Keratinocyte (primary cell): ENCODE measurements at regions not wholly inside any gene's neighbourhood (a gene's known extent, or its start where the extent isn't known, plus 50 kb on each side); places are given as distances from the start of the nearest gene placed in this dataset.

Source experiments
- CTCF ChIP-seq, 3 experiments: IDR thresholded peaks in 1 of 3; conservative IDR thresholded peaks in 1 of 3; optimal IDR thresholded peaks in 1 of 3; 2 replicates in 2 of 3; 3 replicates in 1 of 3; pipeline versions ENCODE3 to v1.5.1; 2011; ENCODE audit warnings: low read length in 3 of 3, mild to moderate bottlenecking in 3 of 3, moderate library complexity in 2 of 3, control low read depth in 1 of 3, inconsistent platforms in 1 of 3; ENCODE audit not compliant: insufficient read depth in 2 of 3; ENCODE audit errors: extremely low read depth in 1 of 3
- EZH2 ChIP-seq: IDR thresholded peaks from one replicate; pipeline ENCODE4 v1.6.1; 2012; ENCODE audit warnings: inconsistent platforms, mild to moderate bottlenecking, low read length, moderate library complexity

GRCh38 chr3:22728406-22728805 is 474.7 kb upstream of the UBE2E2 start:
- TF ChIP-seq CTCF (optimal IDR thresholded peaks at IDR 0.05 in 1 of 3, IDR thresholded peaks at IDR 0.05 in 1 of 3, conservative IDR thresholded peaks at IDR 0.05 in 1 of 3; ENCODE audit: extremely low read depth in 1 of 3, insufficient read depth in 2 of 3, low read length in 3 of 3) (no peak), EZH2 (no peak)
